Type B pancreatic cell (in vitro differentiated cells): ENCODE measurements at regions not wholly inside any gene's neighbourhood (a gene's known extent, or its start where the extent isn't known, plus 50 kb on each side); places are given as distances from the start of the nearest gene placed in this dataset.

ENCODE experiments used
- DNase-seq: peaks from one replicate; pipeline ENCODE4 v3.0.0; 2021; ENCODE audit warnings: mixed read lengths; ENCODE audit not compliant: unreplicated experiment; ENCODE audit errors: extremely low spot score
- H3K27ac Mint-ChIP-seq: 2 replicates; pipeline ENCODE4 v1.8.0; 2021; ENCODE audit warnings: mild to moderate bottlenecking, mixed read lengths
- H3K27me3 Mint-ChIP-seq: 2 replicates; pipeline ENCODE4 v1.8.0; 2021; ENCODE audit warnings: mixed read lengths
- H3K36me3 Mint-ChIP-seq: 2 replicates; pipeline ENCODE4 v1.8.0; 2021; ENCODE audit warnings: mixed read lengths
- H3K4me1 Mint-ChIP-seq: one replicate; pipeline ENCODE4 v1.8.0; 2021; ENCODE audit warnings: mixed read lengths; ENCODE audit not compliant: unreplicated experiment
- H3K4me3 Mint-ChIP-seq: 2 replicates; pipeline ENCODE4 v1.8.0; 2021; ENCODE audit warnings: mild to moderate bottlenecking, mixed read lengths
- H3K9me3 Mint-ChIP-seq: 2 replicates; pipeline ENCODE4 v1.8.0; 2021; ENCODE audit warnings: mixed read lengths
- CTCF ChIP-seq: fragments of 200-600 bp; sonication (generic); conservative IDR thresholded peaks from 2 replicates; pipeline ENCODE4 v1.5.0; 2021; ENCODE audit warnings: antibody characterized with exemption, mild to moderate bottlenecking

GRCh38 chr5:25427240-25427639, 782.5 kb upstream of the CDH10 start:
- Mint-ChIP-seq H3K27ac (no peak overlapping the region), H3K4me3 (no peak overlapping the region), H3K27me3 (no peaks in the 10 kb centered on the region), H3K9me3 (no peaks in the 10 kb centered on the region), H3K36me3 (no peaks in the 10 kb centered on the region), H3K4me1 (no peaks in the 10 kb centered on the region)
- DNase-seq, result no peak
- no peak for TF ChIP-seq CTCF

- no peaks in the 10 kb centered on the region for H3K9me3 Mint-ChIP-seq
- no peaks in the 10 kb centered on the region for H3K4me1 Mint-ChIP-seq
- no peaks in the 10 kb centered on the region for H3K36me3 Mint-ChIP-seq
- TF ChIP-seq CTCF, result no peak
- no peak overlapping the region for H3K27ac Mint-ChIP-seq
- H3K4me3 Mint-ChIP-seq, result no peak overlapping the region
- DNase-seq, result no peak
- H3K27me3 Mint-ChIP-seq, result no peaks in the 10 kb centered on the region
Observed at GRCh38 chr5:25423271-25423670, 778.5 kb upstream of the CDH10 start.

GRCh38 chr5:25419684-25420083, 774.9 kb upstream of the CDH10 start:
- no peaks in the 10 kb centered on the region for H3K9me3 Mint-ChIP-seq
- no peak overlapping the region for H3K27ac Mint-ChIP-seq
- DNase-seq, result no peak
- no peak overlapping the region for H3K4me3 Mint-ChIP-seq
- H3K4me1 Mint-ChIP-seq, result no peaks in the 10 kb centered on the region
- H3K27me3 Mint-ChIP-seq, result no peaks in the 10 kb centered on the region
- no peaks in the 10 kb centered on the region for H3K36me3 Mint-ChIP-seq
- TF ChIP-seq CTCF, result no peak

GRCh38 chr5:25418978-25419377, 774.2 kb upstream of the CDH10 start:
- Mint-ChIP-seq H3K9me3 (no peaks in the 10 kb centered on the region), H3K27ac (no peak overlapping the region), H3K4me3 (no peak overlapping the region), H3K4me1 (no peaks in the 10 kb centered on the region), H3K36me3 (no peaks in the 10 kb centered on the region), H3K27me3 (no peaks in the 10 kb centered on the region)
- TF ChIP-seq CTCF, result no peak
- DNase-seq, result no peak

GRCh38 chr5:25418319-25418859, 773.6 kb upstream of the CDH10 start:
- Mint-ChIP-seq H3K9me3 (no peaks in the 10 kb centered on the region), H3K4me1 (no peaks in the 10 kb centered on the region), H3K27ac (no peak overlapping the region), H3K4me3 (no peak overlapping the region), H3K27me3 (no peaks in the 10 kb centered on the region), H3K36me3 (no peaks in the 10 kb centered on the region)
- DNase-seq, result no peak
- no peak for TF ChIP-seq CTCF

GRCh38 chr5:25416960-25417359, 772.2 kb upstream of the CDH10 start:
- Mint-ChIP-seq H3K36me3 (no peaks in the 10 kb centered on the region), H3K4me1 (no peaks in the 10 kb centered on the region), H3K9me3 (no peaks in the 10 kb centered on the region), H3K27me3 (no peaks in the 10 kb centered on the region), H3K27ac (no peak overlapping the region), H3K4me3 (no peak overlapping the region)
- DNase-seq, result no peak
- no peak for TF ChIP-seq CTCF
